Activated T-helper 17 cell treated with anti-CD3 and anti-CD28 coated beads, Interleukin-2, amount 50 U/mL, for 72 hours (primary cell): ENCODE measurements at regions not wholly inside any gene's neighbourhood (a gene's known extent, or its start where the extent isn't known, plus 50 kb on each side); places are given as distances from the start of the nearest gene placed in this dataset.

Source experiments
- ATAC-seq: fragments of 150-1000 bp; cut with Tn5 transposase; replicated peaks from 2 replicates; pipeline ENCODE4 v1.10.0; 2021; ENCODE audit warnings: mild to moderate bottlenecking, moderate library complexity
- H3K27ac Mint-ChIP-seq: one replicate; pipeline ENCODE4 v1.8.0; 2022; ENCODE audit warnings: mixed read lengths
- H3K27me3 Mint-ChIP-seq: one replicate; pipeline ENCODE4 v1.8.0; 2022; ENCODE audit warnings: mixed read lengths
- H3K36me3 Mint-ChIP-seq: one replicate; pipeline ENCODE4 v1.8.0; 2022; ENCODE audit warnings: low read depth, mild to moderate bottlenecking, mixed read lengths
- H3K4me1 Mint-ChIP-seq: one replicate; pipeline ENCODE4 v1.8.0; 2022; ENCODE audit warnings: mixed read lengths
- H3K4me3 Mint-ChIP-seq: one replicate; pipeline ENCODE4 v1.8.0; 2022; ENCODE audit warnings: mild to moderate bottlenecking, mixed read lengths
- H3K9me3 Mint-ChIP-seq: one replicate; pipeline ENCODE4 v1.8.0; 2022; ENCODE audit warnings: mixed read lengths

DNA sequence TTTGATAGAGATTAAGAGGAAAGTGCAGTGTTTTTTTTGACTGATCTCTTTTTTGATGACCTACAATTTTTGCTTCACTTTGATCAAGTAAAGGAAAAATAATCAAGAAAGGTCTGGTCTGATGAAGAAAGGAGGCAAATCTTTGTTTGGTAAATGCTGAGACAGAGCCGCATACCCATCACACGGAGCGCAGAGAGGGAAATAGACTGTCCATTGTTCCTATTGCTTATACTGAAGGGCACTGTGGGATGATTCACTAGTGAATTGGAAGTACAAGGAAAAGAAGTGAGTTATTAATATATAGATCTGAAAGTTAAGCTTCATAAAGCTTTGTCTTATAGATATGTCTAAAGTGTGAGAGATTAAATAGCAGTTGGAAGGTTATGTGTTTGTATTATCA is 455.1 kb downstream of the PLCL1 start:
- no peaks in the 10 kb centered on the region for H3K36me3 Mint-ChIP-seq
- H3K9me3 Mint-ChIP-seq = no peaks in the 10 kb centered on the region
- no peak overlapping the region for H3K4me3 Mint-ChIP-seq
- H3K4me1 Mint-ChIP-seq = no peaks in the 10 kb centered on the region
- H3K27me3 Mint-ChIP-seq = peaks cover 29% of the 10 kb centered on the region
- no peak overlapping the region for H3K27ac Mint-ChIP-seq
- no peak for ATAC-seq

GRCh38 chr2:198254536-198255090 is 450.2 kb downstream of the PLCL1 start:
- Mint-ChIP-seq H3K4me3 (no peak overlapping the region), H3K4me1 (no peaks in the 10 kb centered on the region)
- ATAC-seq = no peak

DNA sequence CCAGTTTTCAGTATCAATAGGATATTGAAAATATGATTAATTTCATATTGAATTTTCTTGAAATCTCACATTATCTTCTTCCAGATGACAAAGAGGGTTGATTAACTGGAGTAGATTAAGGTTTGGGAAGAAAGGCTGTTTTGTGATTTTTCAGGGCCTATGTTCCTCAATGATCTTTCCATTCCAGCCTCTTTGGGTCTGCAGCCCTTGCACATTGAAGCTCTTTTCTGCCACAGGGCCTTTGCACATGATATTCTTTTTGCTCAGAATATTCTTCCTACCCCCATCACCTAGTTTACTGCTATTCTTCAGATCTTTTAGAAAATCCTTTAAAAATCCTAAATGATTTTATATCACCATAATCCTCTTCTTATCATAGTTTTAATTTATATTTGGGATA is 449.6 kb downstream of the PLCL1 start:
- Mint-ChIP-seq H3K9me3 (no peaks in the 10 kb centered on the region), H3K36me3 (no peaks in the 10 kb centered on the region), H3K4me1 (no peaks in the 10 kb centered on the region), H3K27ac (no peak overlapping the region), H3K27me3 (peaks cover 35% of the 10 kb centered on the region), H3K4me3 (no peak overlapping the region)
- no peak for ATAC-seq

More at GRCh38 chr2:198254536-198255090, 450.2 kb downstream of the PLCL1 start:
- H3K36me3 Mint-ChIP-seq = no peaks in the 10 kb centered on the region
- no peak overlapping the region for H3K27ac Mint-ChIP-seq
- H3K27me3 Mint-ChIP-seq = peaks cover 34% of the 10 kb centered on the region
- H3K9me3 Mint-ChIP-seq = no peaks in the 10 kb centered on the region

GRCh38 chr2:198252472-198252871 is 448.1 kb downstream of the PLCL1 start:
- Mint-ChIP-seq H3K4me1 (no peaks in the 10 kb centered on the region), H3K4me3 (no peak overlapping the region), H3K9me3 (no peaks in the 10 kb centered on the region), H3K36me3 (no peaks in the 10 kb centered on the region), H3K27ac (no peak overlapping the region), H3K27me3 (peaks cover 30% of the 10 kb centered on the region)
- no peak for ATAC-seq

DNA sequence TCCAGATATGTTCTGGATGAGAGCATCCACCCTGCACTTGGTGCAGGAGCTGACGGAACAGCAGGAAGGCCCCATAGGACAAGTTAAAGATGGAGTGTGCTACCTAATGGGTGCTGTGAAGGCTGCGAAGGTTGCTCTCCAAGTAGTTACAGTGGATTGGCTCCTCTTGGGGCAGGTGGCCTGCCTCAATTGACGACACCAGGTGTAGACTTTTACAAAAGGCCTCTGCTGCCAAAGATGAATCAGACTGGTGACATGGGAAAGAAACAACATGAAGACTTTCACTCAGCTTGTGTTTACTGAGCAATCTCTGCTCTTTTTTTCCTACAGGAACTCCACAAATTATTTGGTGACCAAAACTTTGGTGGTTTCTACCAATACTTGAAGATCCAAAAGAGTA is 437.7 kb downstream of the PLCL1 start:
- H3K4me3 Mint-ChIP-seq = no peak overlapping the region
- no peaks in the 10 kb centered on the region for H3K9me3 Mint-ChIP-seq
- H3K36me3 Mint-ChIP-seq = no peaks in the 10 kb centered on the region
- H3K4me1 Mint-ChIP-seq = no peaks in the 10 kb centered on the region
- H3K27ac Mint-ChIP-seq = no peak overlapping the region
- peaks cover 23% of the 10 kb centered on the region for H3K27me3 Mint-ChIP-seq
- ATAC-seq = no peak

DNA sequence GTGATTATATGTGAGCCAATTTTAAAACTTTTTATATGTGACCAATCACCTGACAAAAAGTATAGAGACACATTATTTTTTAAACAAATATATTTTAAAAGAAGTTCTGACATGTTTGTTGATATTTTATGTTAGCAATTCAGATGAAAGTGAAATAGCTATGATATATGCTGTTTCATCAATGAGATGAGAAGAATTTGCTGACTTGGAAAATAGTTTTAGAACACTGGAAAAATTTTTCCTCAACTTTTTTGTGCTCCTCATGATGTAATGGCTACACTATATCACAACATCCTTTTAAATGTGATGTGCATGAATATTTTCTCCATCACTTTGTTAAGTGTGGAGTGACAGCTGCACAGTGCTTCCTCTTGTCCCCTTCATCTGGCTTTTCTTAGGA is 434.0 kb downstream of the PLCL1 start:
- no peaks in the 10 kb centered on the region for H3K9me3 Mint-ChIP-seq
- peaks cover 21% of the 10 kb centered on the region for H3K27me3 Mint-ChIP-seq
- H3K27ac Mint-ChIP-seq = no peak overlapping the region
- no peaks in the 10 kb centered on the region for H3K4me1 Mint-ChIP-seq
- H3K36me3 Mint-ChIP-seq = no peaks in the 10 kb centered on the region
- no peak for ATAC-seq
- H3K4me3 Mint-ChIP-seq = no peak overlapping the region

DNA sequence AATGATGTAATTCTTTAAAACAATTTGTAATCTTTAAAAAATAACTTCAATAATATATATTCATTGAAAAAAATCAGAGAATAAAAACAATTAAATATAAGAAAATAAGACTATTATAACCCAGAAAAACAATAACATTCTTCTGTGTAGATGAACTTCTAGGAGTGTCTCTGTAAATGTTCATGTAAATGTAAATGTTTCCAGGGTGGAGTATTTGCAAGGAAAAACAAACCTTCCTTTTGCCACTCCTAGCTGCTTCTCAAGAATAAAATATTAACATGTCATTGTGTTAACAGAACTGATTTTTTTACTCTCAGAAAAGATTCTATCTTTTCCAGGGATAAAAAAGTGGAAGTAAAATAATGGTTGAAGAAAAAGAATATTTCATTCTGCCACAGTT is 431.9 kb downstream of the PLCL1 start:
- no peak for ATAC-seq
- H3K4me1 Mint-ChIP-seq = no peaks in the 10 kb centered on the region

DNA sequence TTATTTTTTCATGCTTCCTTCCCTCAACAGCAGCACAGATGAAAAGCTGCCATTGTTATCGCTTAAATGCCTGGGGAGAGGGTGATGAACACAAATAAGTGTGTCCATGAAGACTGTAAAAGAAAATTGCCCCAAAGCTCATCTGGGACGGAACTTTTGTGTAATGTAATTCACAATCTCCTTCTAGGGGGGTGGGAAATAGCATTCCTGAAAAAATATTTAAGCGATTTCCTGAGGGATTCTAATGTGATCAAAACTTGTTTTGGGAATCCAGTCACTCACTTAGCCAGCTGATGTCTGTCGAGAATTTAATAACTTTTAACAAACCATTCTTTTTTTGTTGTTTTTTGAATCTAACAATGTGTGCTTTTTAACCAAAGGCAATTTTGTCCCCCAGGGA is 427.9 kb downstream of the PLCL1 start:
- no peak overlapping the region for H3K27ac Mint-ChIP-seq
- peaks cover 24% of the 10 kb centered on the region for H3K27me3 Mint-ChIP-seq
- ATAC-seq = no peak
- no peaks in the 10 kb centered on the region for H3K4me1 Mint-ChIP-seq
- no peaks in the 10 kb centered on the region for H3K36me3 Mint-ChIP-seq
- H3K9me3 Mint-ChIP-seq = no peaks in the 10 kb centered on the region
- H3K4me3 Mint-ChIP-seq = no peak overlapping the region

More for the DNA sequence above, 431.9 kb downstream of the PLCL1 start:
- H3K27ac Mint-ChIP-seq = no peak overlapping the region
- no peak overlapping the region for H3K4me3 Mint-ChIP-seq
- H3K36me3 Mint-ChIP-seq = no peaks in the 10 kb centered on the region
- peaks cover 21% of the 10 kb centered on the region for H3K27me3 Mint-ChIP-seq
- no peaks in the 10 kb centered on the region for H3K9me3 Mint-ChIP-seq

- no peaks in the 10 kb centered on the region for H3K4me1 Mint-ChIP-seq
- no peak for ATAC-seq
Measured at GRCh38 chr2:198231562-198231961, 427.2 kb downstream of the PLCL1 start.

GRCh38 chr2:198220763-198221610 is 416.6 kb downstream of the PLCL1 start:
- H3K36me3 Mint-ChIP-seq = no peaks in the 10 kb centered on the region
- no peak overlapping the region for H3K4me3 Mint-ChIP-seq
- H3K9me3 Mint-ChIP-seq = no peaks in the 10 kb centered on the region
- no peak for ATAC-seq
- no peak overlapping the region for H3K27ac Mint-ChIP-seq
- H3K27me3 Mint-ChIP-seq = peaks cover 2% of the 10 kb centered on the region
- H3K4me1 Mint-ChIP-seq = no peaks in the 10 kb centered on the region

More at GRCh38 chr2:198231562-198231961, 427.2 kb downstream of the PLCL1 start:
- Mint-ChIP-seq H3K27ac (no peak overlapping the region), H3K9me3 (no peaks in the 10 kb centered on the region), H3K4me3 (no peak overlapping the region), H3K27me3 (peaks cover 18% of the 10 kb centered on the region), H3K36me3 (no peaks in the 10 kb centered on the region)

GRCh38 chr2:198219292-198219691 is 414.9 kb downstream of the PLCL1 start:
- Mint-ChIP-seq H3K27ac (no peak overlapping the region), H3K4me1 (no peaks in the 10 kb centered on the region), H3K36me3 (no peaks in the 10 kb centered on the region), H3K27me3 (no peaks in the 10 kb centered on the region), H3K4me3 (no peak overlapping the region), H3K9me3 (no peaks in the 10 kb centered on the region)
- ATAC-seq = no peak

DNA sequence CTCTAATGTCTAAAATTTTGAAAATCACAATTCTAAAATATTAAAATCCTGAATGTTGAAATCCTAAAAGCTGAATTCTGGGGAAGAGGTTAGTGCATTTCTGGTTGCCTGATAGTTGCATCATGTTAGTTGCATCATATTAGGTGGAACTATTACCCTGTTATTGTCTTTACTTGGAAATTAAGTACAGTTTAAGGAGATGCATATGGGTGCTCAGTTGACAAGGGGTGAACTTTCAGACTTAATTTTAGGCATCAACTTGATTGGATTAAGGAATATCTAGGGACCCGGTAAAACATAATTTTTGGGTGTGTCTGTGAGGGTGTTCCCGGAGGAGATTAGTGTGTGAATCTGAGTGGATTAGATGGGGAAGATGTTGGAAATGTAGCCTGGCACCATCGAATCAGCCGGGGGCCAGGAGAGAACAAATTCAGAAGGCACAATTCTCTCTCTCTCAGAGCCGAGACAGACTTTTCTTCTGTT is 409.8 kb downstream of the PLCL1 start:
- no peaks in the 10 kb centered on the region for H3K9me3 Mint-ChIP-seq
- H3K27me3 Mint-ChIP-seq = no peaks in the 10 kb centered on the region
- no peak overlapping the region for H3K4me3 Mint-ChIP-seq
- H3K4me1 Mint-ChIP-seq = no peaks in the 10 kb centered on the region
- no peak overlapping the region for H3K27ac Mint-ChIP-seq
- no peak for ATAC-seq
- no peaks in the 10 kb centered on the region for H3K36me3 Mint-ChIP-seq

- Mint-ChIP-seq H3K27me3 (no peaks in the 10 kb centered on the region), H3K36me3 (no peaks in the 10 kb centered on the region), H3K27ac (no peak overlapping the region), H3K9me3 (no peaks in the 10 kb centered on the region), H3K4me3 (no peak overlapping the region), H3K4me1 (no peaks in the 10 kb centered on the region)
- ATAC-seq = no peak
Measured at GRCh38 chr2:198213253-198213652, 408.9 kb downstream of the PLCL1 start.

- H3K4me1 Mint-ChIP-seq = no peaks in the 10 kb centered on the region
- ATAC-seq = no peak
- no peaks in the 10 kb centered on the region for H3K9me3 Mint-ChIP-seq
- no peak overlapping the region for H3K4me3 Mint-ChIP-seq
- H3K36me3 Mint-ChIP-seq = no peaks in the 10 kb centered on the region
- H3K27me3 Mint-ChIP-seq = no peaks in the 10 kb centered on the region
- no peak overlapping the region for H3K27ac Mint-ChIP-seq
Measured at GRCh38 chr2:198211706-198212105, 407.3 kb downstream of the PLCL1 start.

GRCh38 chr2:198203336-198204069 is 399.1 kb downstream of the PLCL1 start:
- Mint-ChIP-seq H3K27ac (no peak overlapping the region), H3K4me1 (no peaks in the 10 kb centered on the region), H3K36me3 (no peaks in the 10 kb centered on the region), H3K4me3 (no peak overlapping the region), H3K9me3 (no peaks in the 10 kb centered on the region), H3K27me3 (peaks cover 3% of the 10 kb centered on the region)
- no peak for ATAC-seq
